Activated T-cell treated with anti-CD3 and anti-CD28 coated beads, Interleukin-2, amount 50 U/mL, for 48 hours (primary cell): ENCODE measurements at regions not wholly inside any gene's neighbourhood (a gene's known extent, or its start where the extent isn't known, plus 50 kb on each side); places are given as distances from the start of the nearest gene placed in this dataset.

Experiments used
- DNase-seq, 2 experiments: peaks; one replicate each; pipeline ENCODE4 v3.0.0-alpha.2; 2020

- no peak for DNase-seq
Observed at GRCh38 chr2:220458051-220458450, 830.6 kb downstream of the SLC4A3 start.

- DNase-seq: no peak
Observed at GRCh38 chr2:220460257-220460985, 833.0 kb downstream of the SLC4A3 start.

GRCh38 chr2:220463876-220464275, 836.4 kb downstream of the SLC4A3 start:
- DNase-seq: no peak

- no peak for DNase-seq
Observed at GRCh38 chr2:220465700-220466099, 838.3 kb downstream of the SLC4A3 start.

- DNase-seq: no peak
Observed at GRCh38 chr2:220466251-220466691, 838.8 kb downstream of the SLC4A3 start.

- DNase-seq: no peak
Observed at GRCh38 chr2:220469201-220469600, 841.8 kb downstream of the SLC4A3 start.

GRCh38 chr2:220473611-220474010, 846.2 kb downstream of the SLC4A3 start:
- no peak for DNase-seq

GRCh38 chr2:220476877-220477276, 849.4 kb downstream of the SLC4A3 start:
- DNase-seq: no peak

- DNase-seq: no peak
Observed at GRCh38 chr2:220478305-220479058, 851.1 kb downstream of the SLC4A3 start.

GRCh38 chr2:220482716-220483115, 855.3 kb downstream of the SLC4A3 start:
- no peak for DNase-seq

- DNase-seq: no peak
Observed at GRCh38 chr2:220489121-220489520, 861.7 kb downstream of the SLC4A3 start.

- no peak for DNase-seq
Observed at GRCh38 chr2:220491670-220492069, 864.2 kb downstream of the SLC4A3 start.

GRCh38 chr2:220493871-220494525, 866.6 kb downstream of the SLC4A3 start:
- DNase-seq: no peak

GRCh38 chr2:220496513-220496912, 869.1 kb downstream of the SLC4A3 start:
- DNase-seq: no peak

GRCh38 chr2:220499225-220499624, 871.8 kb downstream of the SLC4A3 start:
- DNase-seq: no peak

- no peak for DNase-seq
Observed at GRCh38 chr2:220502539-220502938, 875.1 kb downstream of the SLC4A3 start.

- no peak for DNase-seq
Observed at GRCh38 chr2:220503431-220503830, 876.0 kb downstream of the SLC4A3 start.

GRCh38 chr2:220504938-220505503, 877.6 kb downstream of the SLC4A3 start:
- no peak for DNase-seq

- no peak for DNase-seq
Observed at GRCh38 chr2:220506466-220506865, 879.0 kb downstream of the SLC4A3 start.

GRCh38 chr2:220509096-220509757, 881.8 kb downstream of the SLC4A3 start:
- DNase-seq: no peak

- DNase-seq: no peak
Observed at GRCh38 chr2:220509966-220510365, 882.5 kb downstream of the SLC4A3 start.

- no peak for DNase-seq
Observed at GRCh38 chr2:220510668-220511067, 883.2 kb downstream of the SLC4A3 start.

- no peak for DNase-seq
Observed at GRCh38 chr2:220512419-220512818, 885.0 kb downstream of the SLC4A3 start.
